K562 (cell line): ENCODE measurements at regions not wholly inside any gene's neighbourhood (a gene's known extent, or its start where the extent isn't known, plus 50 kb on each side); places are given as distances from the start of the nearest gene placed in this dataset.

Experiments
- ATAC-seq: fragments of 200-7000 bp; cut with Tn5 transposase; 3 replicates; pipeline ENCODE4 v1.9.1; 2020; ENCODE audit warnings: moderate library complexity
- BruUV-seq: library from RNA; stranded (reverse); fragments of 400-500 nt; replicated peaks from 2 replicates; lab custom pipeline; 2021; lab: Mats Ljungman, UMichigan
- CTCF ChIA-PET: fragments of 300-600 bp; formaldehyde crosslinking; extraction: SDS; loops from one replicate; lab custom pipeline; 2021; ENCODE audit warnings: low intra/inter-chr PET ratio; lab: Yijun Ruan, JAX
- POLR2A ChIA-PET: fragments of 300-600, 350-650 bp; sonication (Branson Sonifier 250); formaldehyde crosslinking; extraction: SDS; loops from one replicate; lab custom pipeline; 2021; ENCODE audit warnings: antibody characterized with exemption, inconsistent platforms; lab: Yijun Ruan, JAX
- DNase-seq, 4 experiments: peaks; one replicate each; pipeline versions ENCODE4 v3.0.0 to v3.0.0-alpha.2; 2011 to 2018; ENCODE audit warnings: low spot score in 3 of 4, mixed read lengths in 3 of 4; ENCODE audit errors: extremely low read depth in 1 of 4
- FAIRE-seq: peaks from 2 replicates; lab custom pipeline; 2011; peaks lifted over from hg19 to GRCh38; lab: Jason Lieb, UNC
- H2AFZ ChIP-seq: 2 replicates; pipeline ENCODE4 v1.6.0; 2011; ENCODE audit warnings: low read depth, low read length, control low read depth, inconsistent platforms
- H3K27ac ChIP-seq: fragments of 200-600 bp; 3 replicates; pipeline ENCODE4 v1.8.0; 2011; ENCODE audit warnings: low read depth, mild to moderate bottlenecking, control low read depth, inconsistent platforms, low read length, moderate library complexity, mixed read lengths; ENCODE audit errors: extremely low read depth
- H3K27me3 ChIP-seq, 2 experiments: fragments of 300-600 bp in 1 of 2; 2 replicates in 1 of 2; 3 replicates in 1 of 2; pipeline versions ENCODE4 v1.6.0 to v1.8.0; 2011; ENCODE audit warnings: inconsistent platforms in 2 of 2, low read length in 2 of 2, mild to moderate bottlenecking in 1 of 2, mixed read lengths in 1 of 2, moderate library complexity in 1 of 2; ENCODE audit not compliant: control insufficient read depth in 2 of 2, insufficient read depth in 2 of 2
- H3K36me3 ChIP-seq: fragments of 300-600 bp; 3 replicates; pipeline ENCODE4 v1.8.0; 2011; ENCODE audit warnings: mild to moderate bottlenecking, low read length, inconsistent platforms; ENCODE audit not compliant: control insufficient read depth, insufficient read depth
- H3K4me1 ChIP-seq, 2 experiments: fragments of 200-600 bp in 1 of 2; replicated peaks in 1 of 2; 2 replicates in 1 of 2; 3 replicates in 1 of 2; pipeline versions ENCODE4 v1.5.1 to v1.8.0; 2011; ENCODE audit warnings: inconsistent platforms in 2 of 2, low read length in 2 of 2, mild to moderate bottlenecking in 1 of 2, mixed read lengths in 1 of 2, moderate library complexity in 1 of 2; ENCODE audit not compliant: control insufficient read depth in 2 of 2, insufficient read depth in 2 of 2
- H3K4me2 ChIP-seq: 2 replicates; pipeline ENCODE4 v1.6.1; 2011; ENCODE audit warnings: low read length, control low read depth, inconsistent platforms, mixed read lengths; ENCODE audit not compliant: insufficient read depth
- H3K4me3 ChIP-seq: fragments of 200-600 bp; sonication (generic), shearing (Covaris generic); 2 replicates; pipeline ENCODE4 v1.5.1; 2016; ENCODE audit warnings: control low read depth, inconsistent platforms
- H3K79me2 ChIP-seq: fragments of 200-600 bp; 3 replicates; pipeline ENCODE4 v1.8.0; 2011; ENCODE audit warnings: low read length, inconsistent platforms; ENCODE audit not compliant: control insufficient read depth, insufficient read depth
- H3K9ac ChIP-seq, 2 experiments: 2 replicates each; pipeline versions ENCODE4 v1.6.0 to v1.6.1; 2011; ENCODE audit warnings: low read depth in 2 of 2, low read length in 2 of 2, control low read depth in 1 of 2, inconsistent platforms in 1 of 2, mild to moderate bottlenecking in 1 of 2, mixed read lengths in 1 of 2; ENCODE audit not compliant: insufficient read depth in 1 of 2
- H3K9me1 ChIP-seq: one replicate; pipeline ENCODE4 v1.6.0; 2011; ENCODE audit warnings: inconsistent platforms, mild to moderate bottlenecking, low read length, moderate library complexity; ENCODE audit not compliant: control insufficient read depth, insufficient read depth
- H3K9me3 ChIP-seq: replicated peaks from 2 replicates; pipeline ENCODE4 v1.5.1; 2011; ENCODE audit warnings: low read depth, low read length, inconsistent platforms; ENCODE audit not compliant: control insufficient read depth, insufficient read depth
- H4K20me1 ChIP-seq: replicated peaks from 2 replicates; pipeline ENCODE4 v1.6.1; 2011; ENCODE audit warnings: low read length, inconsistent platforms, mixed read lengths; ENCODE audit not compliant: control insufficient read depth, insufficient read depth
- CHCHD3 ChIP-seq: fragments of 250-450 bp; sonication (Bioruptor Pico); IDR thresholded peaks from 2 replicates; pipeline ENCODE4 v2.1.2; 2022; ENCODE audit warnings: mild to moderate bottlenecking
- GTF2F1 ChIP-seq: IDR thresholded peaks from 2 replicates; pipeline ENCODE4 v1.6.1; 2011; ENCODE audit warnings: low read depth, low read length, improper control_type of control experiment
- MEF2D ChIP-seq: conservative IDR thresholded peaks from 2 replicates; pipeline ENCODE4 v1.6.1; 2016; ENCODE audit warnings: low read depth, missing genetic modification characterization, missing compliant biosample characterization
- SMAD1 ChIP-seq: fragments of 150-350 bp; IDR thresholded peaks from 2 replicates; pipeline ENCODE4 v1.6.1; 2014; ENCODE audit warnings: low read length, low read depth; ENCODE audit not compliant: partially characterized antibody
- WGBS: fragments of 100-300 bp; shearing (Covaris generic); methylation state at CpG from one replicate; pipeline ENCODE4 v1.1.6; 2016; ENCODE audit warnings: low coverage, mixed read lengths; ENCODE audit not compliant: insufficient coverage; ENCODE audit errors: missing lambda C conversion rate; 5-methylcytosine and 5-hydroxymethylcytosine counted together
- in situ Hi-C: fragments of 300-500 bp; cut with MboI; formaldehyde crosslinking; loops from 4 replicates; pipeline ENCODE4 v1.15.0; 2018; ENCODE audit warnings: inconsistent platforms, mixed read lengths
- intact Hi-C: fragments of 100-400 bp; cut with micrococcal nuclease; formaldehyde crosslinking; loops from 2 replicates; pipeline ENCODE4 v1.14.2; 2022
- TF ChIP-seq, protein P1 (sequence below), 2 experiments: fragments of 450-650 bp in 1 of 2; sonication (generic) in 1 of 2; formaldehyde crosslinking; conservative IDR thresholded peaks; 2 replicates each; pipeline versions ENCODE4 v1.4.0 to v1.8.1; 2020 to 2022; ENCODE audit warnings: mild to moderate bottlenecking in 1 of 2, missing genetic modification reagents in 1 of 2
- TF ChIP-seq, protein P2 (sequence below): fragments of 250-450 bp; sonication (Bioruptor Pico); IDR thresholded peaks from 2 replicates; pipeline ENCODE4 v1.4.0; 2020; ENCODE audit warnings: mild to moderate bottlenecking, moderate library complexity

DNA sequence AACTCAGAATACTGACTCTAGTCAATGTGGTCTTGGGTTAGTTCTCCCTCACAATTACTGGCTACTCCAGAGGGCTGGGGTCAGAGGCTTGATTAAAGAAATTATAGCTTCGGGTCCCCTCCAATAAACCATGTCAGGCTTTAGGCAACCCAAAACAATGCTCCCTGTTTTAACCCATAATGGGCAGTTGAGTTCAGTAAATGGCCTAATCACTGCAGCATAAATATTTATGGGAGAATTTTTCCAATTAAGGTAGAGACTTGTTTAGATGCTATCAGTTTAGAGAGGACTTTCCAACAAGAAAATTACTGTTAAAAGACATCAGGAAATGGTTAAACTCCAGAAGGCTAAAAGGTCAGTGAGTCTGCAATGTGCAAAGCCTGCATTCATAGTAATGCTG lies 389.2 kb upstream of the PRICKLE1 start (continued):
- TF ChIP-seq, protein P1, sequence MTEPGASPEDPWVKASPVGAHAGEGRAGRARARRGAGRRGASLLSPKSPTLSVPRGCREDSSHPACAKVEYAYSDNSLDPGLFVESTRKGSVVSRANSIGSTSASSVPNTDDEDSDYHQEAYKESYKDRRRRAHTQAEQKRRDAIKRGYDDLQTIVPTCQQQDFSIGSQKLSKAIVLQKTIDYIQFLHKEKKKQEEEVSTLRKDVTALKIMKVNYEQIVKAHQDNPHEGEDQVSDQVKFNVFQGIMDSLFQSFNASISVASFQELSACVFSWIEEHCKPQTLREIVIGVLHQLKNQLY (CRISPR knock-in tag; conservative IDR thresholded peaks at IDR 0.05), result no peak
- TF ChIP-seq MEF2D (tag), result no peak
- TF ChIP-seq, protein P2, sequence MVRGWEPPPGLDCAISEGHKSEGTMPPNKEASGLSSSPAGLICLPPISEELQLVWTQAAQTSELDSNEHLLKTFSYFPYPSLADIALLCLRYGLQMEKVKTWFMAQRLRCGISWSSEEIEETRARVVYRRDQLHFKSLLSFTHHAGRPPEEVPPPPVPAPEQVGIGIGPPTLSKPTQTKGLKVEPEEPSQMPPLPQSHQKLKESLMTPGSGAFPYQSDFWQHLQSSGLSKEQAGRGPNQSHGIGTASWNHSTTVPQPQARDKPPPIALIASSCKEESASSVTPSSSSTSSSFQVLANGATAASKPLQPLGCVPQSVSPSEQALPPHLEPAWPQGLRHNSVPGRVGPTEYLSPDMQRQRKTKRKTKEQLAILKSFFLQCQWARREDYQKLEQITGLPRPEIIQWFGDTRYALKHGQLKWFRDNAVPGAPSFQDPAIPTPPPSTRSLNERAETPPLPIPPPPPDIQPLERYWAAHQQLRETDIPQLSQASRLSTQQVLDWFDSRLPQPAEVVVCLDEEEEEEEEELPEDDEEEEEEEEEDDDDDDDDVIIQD (CRISPR knock-in tag), result no peak

DNA sequence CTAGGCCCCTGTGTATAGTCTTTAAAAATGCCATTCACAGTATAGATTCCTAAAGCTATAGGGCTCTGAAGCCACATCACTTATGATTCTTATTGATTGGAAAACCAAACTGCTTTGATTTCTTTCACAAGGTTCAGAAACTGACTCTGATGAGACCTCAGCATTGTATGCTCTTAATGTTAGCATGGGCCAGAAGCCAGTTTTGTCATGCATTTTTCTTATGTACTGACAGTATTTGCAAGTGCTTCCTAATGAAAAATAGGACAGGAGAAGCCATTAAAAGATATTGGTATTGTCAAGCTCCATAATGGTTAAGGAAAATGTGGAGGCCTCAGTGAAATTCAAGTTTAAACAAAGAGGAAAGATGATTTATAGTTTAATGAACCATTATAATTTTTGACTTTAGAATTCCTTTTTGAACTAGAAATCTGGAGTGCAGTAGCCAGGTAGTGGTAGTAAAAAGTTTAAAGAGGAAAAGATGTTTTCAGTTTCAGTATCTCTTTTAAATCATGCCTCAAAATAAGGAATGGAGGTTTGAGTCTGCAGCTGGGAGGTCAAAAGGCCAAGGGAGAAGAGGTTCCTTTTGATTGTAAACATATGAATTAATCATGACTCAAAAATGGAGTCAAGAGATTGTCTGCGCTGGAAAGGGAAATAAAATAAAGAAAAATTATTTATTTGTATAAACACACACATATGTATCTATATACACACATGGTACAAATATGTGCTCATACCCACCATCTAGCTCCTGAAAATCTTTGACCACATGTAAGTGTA lies 388.1 kb upstream of the PRICKLE1 start:
- WGBS, result 0% methylated on average over 1 of the region's 1 CpG
- ATAC-seq (no peak), DNase-seq (no peak)
- no peaks in the 10 kb centered on the region for H3K4me1 ChIP-seq
- H3K9ac ChIP-seq, result no peak overlapping the region
- no peaks in the 10 kb centered on the region for H3K36me3 ChIP-seq
- no peak overlapping the region for H3K27ac ChIP-seq
- H3K9me3 ChIP-seq, result no peaks in the 10 kb centered on the region
- CTCF ChIA-PET, result no interaction called here
- no peak overlapping the region for H3K4me2 ChIP-seq
- no peaks in the 10 kb centered on the region for H3K79me2 ChIP-seq
- no peak overlapping the region for H2AFZ ChIP-seq
- POLR2A ChIA-PET, result no interaction called here
- in situ Hi-C loops (no loop called here), intact Hi-C loops (no loop called here)
- no peaks in the 10 kb centered on the region for H3K27me3 ChIP-seq
- no TSS peak for BruUV-seq
- TF ChIP-seq GTF2F1, result no peak
- TF ChIP-seq SMAD1, result no peak
- no peak for TF ChIP-seq CHCHD3 (CRISPR knock-in tag)
- TF ChIP-seq, all 486 proteins: peak for 0
- no peak for FAIRE-seq
- H4K20me1 ChIP-seq, result no peaks in the 10 kb centered on the region
- no peak overlapping the region for H3K4me3 ChIP-seq
- H3K9me1 ChIP-seq, result no peaks in the 10 kb centered on the region
